ENCODE measurements at regions not wholly inside any gene's neighbourhood (a gene's known extent, or its start where the extent isn't known, plus 50 kb on each side); places are given as distances from the start of the nearest gene placed in this dataset.

DNA sequence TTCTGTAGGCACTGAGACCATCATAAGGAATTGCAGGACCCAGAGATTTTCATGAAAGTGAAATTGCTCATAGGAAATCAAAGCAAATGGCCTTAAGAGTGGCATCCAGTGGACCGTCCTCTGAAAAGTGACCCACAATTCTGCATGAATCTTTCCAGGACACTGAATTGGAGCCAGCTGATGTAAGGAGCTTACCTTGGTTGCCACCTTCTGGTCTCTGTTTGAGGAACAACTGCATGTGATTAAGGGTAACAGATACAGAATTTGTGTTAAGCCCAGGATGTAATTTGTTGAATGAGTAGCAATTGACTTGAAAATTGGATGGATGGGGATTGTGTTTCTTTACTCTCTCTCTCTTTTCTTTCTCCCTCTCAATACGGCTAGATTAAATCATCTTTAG, 49.9 kb upstream of the GAS1 start:
- H3K4me3 ChIP-seq (ENCODE audit: low read length): no peak overlapping the region
- no CpG with 5 or more reads among the region's 2 CpGs for WGBS (ENCODE audit: insufficient coverage, insufficient read length)
- no peak for DNase-seq (ENCODE audit: low read depth, low spot score)

DNA sequence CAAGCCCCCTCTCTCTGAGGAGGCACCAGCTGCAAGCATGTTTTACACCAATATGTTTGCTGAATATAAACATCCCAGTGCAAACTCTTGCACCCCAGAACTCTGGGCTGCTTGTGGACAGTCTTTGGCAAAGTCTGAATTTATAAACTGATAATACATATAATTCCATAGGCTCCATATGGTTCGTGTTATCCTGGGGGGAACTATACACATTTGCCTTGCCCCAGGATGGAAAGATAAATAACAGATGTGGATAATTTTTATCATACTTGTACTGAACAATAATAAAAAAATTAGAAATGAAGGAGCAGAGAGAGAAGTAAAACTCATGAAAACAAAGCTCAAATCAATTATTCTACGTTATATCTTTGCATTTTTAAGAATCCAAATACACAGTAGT, 50.6 kb upstream of the GAS1 start:
- no CpG with 5 or more reads among the region's 2 CpGs for WGBS (ENCODE audit: insufficient coverage, insufficient read length)
- Histone ChIP-seq H3K9me3 (ENCODE audit: control insufficient read depth, insufficient read depth, low read length) (no peaks in the 10 kb centered on the region), H3K36me3 (ENCODE audit: control insufficient read depth, insufficient read depth, low read length) (no peaks in the 10 kb centered on the region), H3K27me3 (ENCODE audit: control insufficient read depth, insufficient read depth, low read length) (no peaks in the 10 kb centered on the region), H3K27ac (ENCODE audit: low read length) (no peak overlapping the region), H3K4me1 (ENCODE audit: control insufficient read depth, insufficient read depth, low read length) (no peaks in the 10 kb centered on the region), H3K4me3 (ENCODE audit: low read length) (no peak overlapping the region)
- DNase-seq (ENCODE audit: low read depth, low spot score): no peak

More for the DNA sequence above, 49.9 kb upstream of the GAS1 start:
- no peaks in the 10 kb centered on the region for H3K9me3 ChIP-seq (ENCODE audit: control insufficient read depth, insufficient read depth, low read length)
- no peaks in the 10 kb centered on the region for H3K4me1 ChIP-seq (ENCODE audit: control insufficient read depth, insufficient read depth, low read length)
- no peaks in the 10 kb centered on the region for H3K36me3 ChIP-seq (ENCODE audit: control insufficient read depth, insufficient read depth, low read length)
- H3K27me3 ChIP-seq (ENCODE audit: control insufficient read depth, insufficient read depth, low read length): no peaks in the 10 kb centered on the region
- H3K27ac ChIP-seq (ENCODE audit: low read length): no peak overlapping the region

DNA sequence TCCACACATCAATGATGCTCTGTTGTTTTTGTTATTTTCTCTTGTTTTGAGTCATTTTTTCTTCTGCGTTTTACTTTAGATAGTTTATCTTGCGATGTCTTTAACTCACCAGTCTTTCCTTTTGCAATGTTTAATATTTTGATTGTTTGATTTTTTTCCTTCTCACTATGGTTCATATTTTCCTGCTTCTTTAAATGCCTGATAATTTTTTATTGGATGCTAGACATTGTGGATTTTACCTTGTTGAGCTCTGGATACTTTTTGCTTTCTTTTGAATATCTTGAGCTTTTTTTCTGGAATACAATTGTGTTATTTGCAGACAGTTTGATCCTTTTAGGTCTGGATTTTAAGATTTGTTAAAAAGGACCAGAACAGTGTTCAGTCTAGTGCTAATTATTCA, 55.2 kb upstream of the GAS1 start:
- no peaks in the 10 kb centered on the region for H3K27me3 ChIP-seq (ENCODE audit: control insufficient read depth, insufficient read depth, low read length)
- no peaks in the 10 kb centered on the region for H3K9me3 ChIP-seq (ENCODE audit: control insufficient read depth, insufficient read depth, low read length)
- H3K27ac ChIP-seq (ENCODE audit: low read length): no peak overlapping the region
- WGBS (ENCODE audit: insufficient coverage, insufficient read length): no CpG with 5 or more reads among the region's 2 CpGs
- no peak for DNase-seq (ENCODE audit: low read depth, low spot score)
- H3K36me3 ChIP-seq (ENCODE audit: control insufficient read depth, insufficient read depth, low read length): no peaks in the 10 kb centered on the region
- H3K4me1 ChIP-seq (ENCODE audit: control insufficient read depth, insufficient read depth, low read length): no peaks in the 10 kb centered on the region
- no peak overlapping the region for H3K4me3 ChIP-seq (ENCODE audit: low read length)

DNA sequence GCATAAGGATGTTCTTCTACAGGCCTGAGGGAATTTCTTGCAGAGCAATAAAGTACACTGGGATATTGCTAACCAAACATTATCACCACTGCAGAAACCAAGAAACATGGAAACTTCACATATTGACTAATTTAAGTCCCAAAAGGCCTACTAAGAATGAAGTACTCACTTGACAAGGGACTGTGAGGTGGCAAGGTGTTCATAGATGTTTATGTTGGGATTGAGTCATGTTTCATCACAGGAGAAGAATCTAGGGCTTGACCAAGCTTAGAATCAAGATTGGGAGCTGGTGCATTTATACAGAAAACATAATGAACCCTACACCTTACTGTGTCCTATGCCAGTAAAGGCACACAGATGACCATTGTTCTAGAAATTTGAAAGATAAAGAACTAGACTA, 56.7 kb upstream of the GAS1 start:
- Histone ChIP-seq H3K9me3 (ENCODE audit: control insufficient read depth, insufficient read depth, low read length) (no peaks in the 10 kb centered on the region), H3K4me1 (ENCODE audit: control insufficient read depth, insufficient read depth, low read length) (no peaks in the 10 kb centered on the region), H3K27me3 (ENCODE audit: control insufficient read depth, insufficient read depth, low read length) (no peaks in the 10 kb centered on the region), H3K27ac (ENCODE audit: low read length) (no peak overlapping the region), H3K36me3 (ENCODE audit: control insufficient read depth, insufficient read depth, low read length) (no peaks in the 10 kb centered on the region), H3K4me3 (ENCODE audit: low read length) (no peak overlapping the region)
- DNase-seq (ENCODE audit: low read depth, low spot score): no peak

DNA sequence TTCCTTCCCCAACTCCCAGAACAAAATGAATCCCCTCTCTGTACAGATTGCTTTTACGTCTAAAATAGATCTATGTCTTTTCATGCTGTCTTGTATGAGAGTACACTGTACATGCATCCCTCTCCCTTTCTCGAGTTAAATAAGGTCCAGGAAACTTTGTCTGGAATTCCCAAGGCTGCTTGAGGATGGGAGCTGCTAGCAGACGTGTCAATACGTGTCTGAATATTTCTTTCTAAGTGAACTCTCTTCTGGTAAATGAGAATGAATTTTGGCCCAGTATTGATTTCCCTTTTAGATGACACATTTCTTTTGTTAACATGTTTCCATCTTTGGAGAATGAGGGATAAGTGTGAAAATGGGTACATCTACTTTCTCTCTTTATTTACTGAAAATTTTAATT, 59.6 kb upstream of the GAS1 start:
- Histone ChIP-seq H3K9me3 (ENCODE audit: control insufficient read depth, insufficient read depth, low read length) (no peaks in the 10 kb centered on the region), H3K27me3 (ENCODE audit: control insufficient read depth, insufficient read depth, low read length) (no peaks in the 10 kb centered on the region), H3K36me3 (ENCODE audit: control insufficient read depth, insufficient read depth, low read length) (no peaks in the 10 kb centered on the region; the same call in 1 of the 2 replicates), H3K27ac (ENCODE audit: low read length) (no peak overlapping the region), H3K4me1 (ENCODE audit: control insufficient read depth, insufficient read depth, low read length) (no peaks in the 10 kb centered on the region), H3K4me3 (ENCODE audit: low read length) (no peak overlapping the region)
- WGBS (ENCODE audit: insufficient coverage, insufficient read length): no CpG with 5 or more reads among the region's 4 CpGs
- no peak for DNase-seq (ENCODE audit: low read depth, low spot score)

DNA sequence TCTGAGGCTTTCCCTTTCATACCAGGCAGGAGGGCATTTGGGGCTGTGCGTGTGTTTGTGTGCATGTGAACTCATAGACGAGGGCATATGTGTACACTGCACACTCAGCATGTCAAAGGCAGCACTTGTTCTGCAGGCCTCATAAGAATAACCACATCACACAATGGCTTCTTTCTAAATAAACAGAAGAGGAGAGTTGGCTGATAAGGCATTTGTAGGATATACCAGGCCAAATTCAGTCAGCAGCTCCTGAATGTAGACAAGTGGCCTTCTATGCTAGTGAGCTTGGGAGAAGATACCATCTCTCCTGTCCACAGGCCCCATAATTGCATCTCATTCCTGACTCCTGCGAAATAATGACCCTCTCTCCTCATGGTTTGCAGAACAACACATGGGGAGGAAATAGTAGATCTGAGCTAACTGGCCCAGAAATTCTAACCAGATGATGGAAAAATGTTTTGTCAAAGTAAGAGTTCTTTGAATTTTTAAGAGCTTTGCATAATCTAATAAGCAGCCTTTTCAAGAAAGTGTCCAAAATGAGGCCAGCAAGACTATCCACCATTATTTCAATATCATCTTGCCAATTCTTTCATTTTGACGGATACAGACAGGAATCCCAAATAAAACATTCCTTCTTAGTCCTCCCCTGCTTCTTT, 60.5 kb upstream of the GAS1 start:
- no peak for DNase-seq (ENCODE audit: low read depth, low spot score)
- no peak overlapping the region for H3K4me3 ChIP-seq (ENCODE audit: low read length)
- no peaks in the 10 kb centered on the region for H3K4me1 ChIP-seq (ENCODE audit: control insufficient read depth, insufficient read depth, low read length)
- no peaks in the 10 kb centered on the region for H3K9me3 ChIP-seq (ENCODE audit: control insufficient read depth, insufficient read depth, low read length)
- no CpG with 5 or more reads among the region's 4 CpGs for WGBS (ENCODE audit: insufficient coverage, insufficient read length)
- no peak overlapping the region for H3K27ac ChIP-seq (ENCODE audit: low read length)
- no peaks in the 10 kb centered on the region for H3K27me3 ChIP-seq (ENCODE audit: control insufficient read depth, insufficient read depth, low read length)
- no peaks in the 10 kb centered on the region; the same call in 1 of the 2 replicates for H3K36me3 ChIP-seq (ENCODE audit: control insufficient read depth, insufficient read depth, low read length)

DNA sequence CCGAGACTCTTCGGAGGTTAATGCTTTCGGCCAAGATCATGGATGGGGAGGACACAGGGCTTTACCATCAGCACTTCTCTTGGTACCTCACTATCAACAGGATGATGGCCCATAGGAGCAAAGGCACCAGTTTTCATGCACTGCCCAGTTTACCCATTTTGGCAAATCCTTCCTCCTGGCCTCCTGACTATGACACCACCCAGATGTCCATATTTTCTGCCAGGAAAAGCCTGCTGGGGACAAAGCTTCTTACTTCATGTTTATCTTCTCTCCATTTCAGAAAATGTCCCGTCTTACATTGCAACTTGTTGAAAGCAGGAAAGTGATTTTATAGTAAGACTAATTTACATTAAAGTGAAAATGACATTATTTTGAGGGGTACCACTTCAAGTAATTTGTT, 61.4 kb upstream of the GAS1 start:
- no peak for DNase-seq (ENCODE audit: low read depth, low spot score)
- WGBS (ENCODE audit: insufficient coverage, insufficient read length): no CpG with 5 or more reads among the region's 4 CpGs
- Histone ChIP-seq H3K4me1 (ENCODE audit: control insufficient read depth, insufficient read depth, low read length) (no peaks in the 10 kb centered on the region), H3K27ac (ENCODE audit: low read length) (no peak overlapping the region), H3K36me3 (ENCODE audit: control insufficient read depth, insufficient read depth, low read length) (no peaks in the 10 kb centered on the region; the same call in 1 of the 2 replicates), H3K4me3 (ENCODE audit: low read length) (no peak overlapping the region), H3K27me3 (ENCODE audit: control insufficient read depth, insufficient read depth, low read length) (no peaks in the 10 kb centered on the region), H3K9me3 (ENCODE audit: control insufficient read depth, insufficient read depth, low read length) (no peaks in the 10 kb centered on the region)

DNA sequence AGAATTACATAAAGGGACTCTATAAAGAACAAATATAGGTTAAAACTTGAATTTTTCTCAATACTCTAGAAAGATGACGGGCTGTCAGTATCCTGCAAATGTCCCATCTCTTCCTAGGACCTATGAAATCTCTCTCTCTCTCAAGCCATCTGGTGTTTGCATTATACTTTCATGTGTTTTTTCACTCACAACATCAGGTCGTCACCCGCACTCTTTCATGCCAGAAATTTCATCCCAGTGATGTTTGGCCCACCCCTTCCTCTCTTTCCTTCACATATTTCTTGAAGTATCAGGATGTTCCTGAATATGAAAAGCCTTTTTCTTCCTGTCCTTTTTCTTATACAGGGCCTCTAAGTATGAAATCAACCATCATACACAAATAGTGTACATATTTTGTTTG, 63.3 kb upstream of the GAS1 start:
- no CpG with 5 or more reads among the region's 3 CpGs for WGBS (ENCODE audit: insufficient coverage, insufficient read length)
- no peak for DNase-seq (ENCODE audit: low read depth, low spot score)
- no peak overlapping the region for H3K4me3 ChIP-seq (ENCODE audit: low read length)
- no peaks in the 10 kb centered on the region; the same call in 1 of the 2 replicates for H3K36me3 ChIP-seq (ENCODE audit: control insufficient read depth, insufficient read depth, low read length)
- no peaks in the 10 kb centered on the region for H3K4me1 ChIP-seq (ENCODE audit: control insufficient read depth, insufficient read depth, low read length)
- no peaks in the 10 kb centered on the region for H3K9me3 ChIP-seq (ENCODE audit: control insufficient read depth, insufficient read depth, low read length)
- H3K27me3 ChIP-seq (ENCODE audit: control insufficient read depth, insufficient read depth, low read length): no peaks in the 10 kb centered on the region
- H3K27ac ChIP-seq (ENCODE audit: low read length): no peak overlapping the region

DNA sequence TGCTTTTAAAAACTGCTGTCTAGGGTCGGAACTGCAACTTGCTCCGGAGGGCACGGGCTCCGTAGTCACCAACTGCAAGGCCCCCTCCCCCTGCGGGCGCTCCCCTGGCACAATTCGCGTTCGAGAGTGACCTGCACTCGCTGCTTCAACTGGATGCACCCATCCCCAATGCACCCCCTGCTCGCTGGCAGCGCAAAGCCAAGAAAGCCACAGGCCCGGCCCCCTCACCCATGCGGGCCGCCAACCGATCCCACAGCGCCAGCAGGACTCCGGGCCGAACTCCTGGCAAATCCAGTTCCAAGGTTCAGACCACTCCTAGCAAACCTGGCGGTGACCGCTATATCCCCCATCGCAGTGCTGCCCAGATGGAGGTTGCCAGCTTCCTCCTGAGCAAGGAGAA, 64.2 kb upstream of the GAS1 start:
- Histone ChIP-seq H3K36me3 (ENCODE audit: control insufficient read depth, insufficient read depth, low read length) (no peaks in the 10 kb centered on the region; the same call in 1 of the 2 replicates), H3K4me1 (ENCODE audit: control insufficient read depth, insufficient read depth, low read length) (no peaks in the 10 kb centered on the region), H3K27ac (ENCODE audit: low read length) (no peak overlapping the region), H3K9me3 (ENCODE audit: control insufficient read depth, insufficient read depth, low read length) (no peaks in the 10 kb centered on the region), H3K27me3 (ENCODE audit: control insufficient read depth, insufficient read depth, low read length) (no peaks in the 10 kb centered on the region), H3K4me3 (ENCODE audit: low read length) (no peak overlapping the region)
- WGBS (ENCODE audit: insufficient coverage, insufficient read length): no CpG with 5 or more reads among the region's 22 CpGs
- DNase-seq (ENCODE audit: low read depth, low spot score): no peak

DNA sequence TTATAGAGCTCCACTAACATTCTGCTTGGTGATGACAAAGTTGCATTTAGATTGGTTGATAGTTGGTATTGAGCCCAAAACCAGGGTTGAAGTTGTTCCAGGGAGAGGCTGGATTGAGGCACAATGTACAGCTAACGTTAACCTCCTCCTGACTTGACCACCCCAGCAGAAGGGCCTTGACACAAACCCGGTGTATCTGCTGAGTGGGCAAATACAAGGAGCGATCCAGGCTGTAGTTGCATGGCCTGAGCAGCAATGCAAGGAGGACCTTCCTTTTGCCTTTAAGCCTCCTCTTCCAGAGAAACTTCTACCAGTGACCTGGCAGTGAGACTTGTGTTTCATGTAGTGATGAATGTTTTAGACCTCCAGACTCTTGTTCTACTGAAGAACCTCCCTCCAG, 66.2 kb upstream of the GAS1 start:
- no CpG with 5 or more reads among the region's 3 CpGs for WGBS (ENCODE audit: insufficient coverage, insufficient read length)
- Histone ChIP-seq H3K4me3 (ENCODE audit: low read length) (no peak overlapping the region), H3K27ac (ENCODE audit: low read length) (no peak overlapping the region), H3K4me1 (ENCODE audit: control insufficient read depth, insufficient read depth, low read length) (no peaks in the 10 kb centered on the region), H3K27me3 (ENCODE audit: control insufficient read depth, insufficient read depth, low read length) (no peaks in the 10 kb centered on the region), H3K9me3 (ENCODE audit: control insufficient read depth, insufficient read depth, low read length) (no peaks in the 10 kb centered on the region), H3K36me3 (ENCODE audit: control insufficient read depth, insufficient read depth, low read length) (no peaks in the 10 kb centered on the region; the same call in 1 of the 2 replicates)
- DNase-seq (ENCODE audit: low read depth, low spot score): no peak

DNA sequence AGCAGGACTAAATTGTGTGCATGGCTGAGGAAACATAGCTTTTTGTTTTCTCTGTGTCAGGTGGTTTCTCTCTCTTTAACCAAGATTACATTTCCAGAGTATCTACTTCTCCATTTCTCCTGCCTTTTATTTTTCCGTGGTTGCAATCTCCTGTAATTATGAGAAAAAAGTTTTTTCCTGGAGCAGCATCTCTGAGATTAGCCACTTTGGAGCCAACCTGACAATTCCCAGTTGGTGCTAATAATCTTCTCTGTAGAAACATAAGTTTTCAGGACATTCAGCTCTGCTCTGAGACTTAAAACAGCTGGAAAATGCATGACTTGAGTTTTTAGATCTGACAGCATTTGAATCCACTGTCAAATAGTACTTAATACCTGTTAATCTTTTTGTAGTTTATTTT, 67.1 kb upstream of the GAS1 start:
- no peak overlapping the region for H3K27ac ChIP-seq (ENCODE audit: low read length)
- H3K4me3 ChIP-seq (ENCODE audit: low read length): no peak overlapping the region
- no CpG with 5 or more reads among the region's 1 CpG for WGBS (ENCODE audit: insufficient coverage, insufficient read length)
- no peaks in the 10 kb centered on the region; the same call in 1 of the 2 replicates for H3K36me3 ChIP-seq (ENCODE audit: control insufficient read depth, insufficient read depth, low read length)
- DNase-seq (ENCODE audit: low read depth, low spot score): no peak
- no peaks in the 10 kb centered on the region for H3K9me3 ChIP-seq (ENCODE audit: control insufficient read depth, insufficient read depth, low read length)
- H3K27me3 ChIP-seq (ENCODE audit: control insufficient read depth, insufficient read depth, low read length): no peaks in the 10 kb centered on the region
- no peaks in the 10 kb centered on the region for H3K4me1 ChIP-seq (ENCODE audit: control insufficient read depth, insufficient read depth, low read length)
